ENCODE measurements at regions not wholly inside any gene's neighbourhood (a gene's known extent, or its start where the extent isn't known, plus 50 kb on each side); places are given as distances from the start of the nearest gene placed in this dataset.

GRCh38 chr14:101500061-101500460, 61.2 kb upstream of the DIO3 start:
- H3K36me3 ChIP-seq (replicated peaks in 1 of 2; ENCODE audit: control insufficient read depth in 1 of 2, insufficient read depth in 2 of 2, low read length in 2 of 2), result no peaks in the 10 kb centered on the region
- ChIA-PET CTCF (ENCODE audit: low intra/inter-chr PET ratio, low total read pairs) (no interaction called here), POLR2A (no interaction called here)
- no peak overlapping the region for H2AFZ ChIP-seq (ENCODE audit: low read length)
- no TSS peak for BruUV-seq (replicated peaks)
- no peaks in the 10 kb centered on the region; the same call in 1 of the 2 replicates for H3K9me3 ChIP-seq (ENCODE audit: low read length)
- H3K4me1 ChIP-seq (ENCODE audit: insufficient read depth, low read length), result peaks cover 16% of the 10 kb centered on the region
- H3K4me3 ChIP-seq (replicated peaks in 1 of 3; ENCODE audit: insufficient read depth in 1 of 3, low read depth in 2 of 3, low read length in 3 of 3), result no peak overlapping the region
- DNase-seq (ENCODE audit: low spot score) (no peak), FAIRE-seq (no peak), ATAC-seq (no peak)
- WGBS (ENCODE audit: low lambda C conversion rate), result 26% methylated on average over 7 of the region's 7 CpGs
- no peak for TF ChIP-seq DMAP1 (CRISPR knock-in tag; IDR thresholded peaks at IDR 0.05)
- no peak for TF ChIP-seq ZNF382 (CRISPR knock-in tag; IDR thresholded peaks at IDR 0.05; ENCODE audit: borderline replicate concordance)
- TF ChIP-seq, protein P1, sequence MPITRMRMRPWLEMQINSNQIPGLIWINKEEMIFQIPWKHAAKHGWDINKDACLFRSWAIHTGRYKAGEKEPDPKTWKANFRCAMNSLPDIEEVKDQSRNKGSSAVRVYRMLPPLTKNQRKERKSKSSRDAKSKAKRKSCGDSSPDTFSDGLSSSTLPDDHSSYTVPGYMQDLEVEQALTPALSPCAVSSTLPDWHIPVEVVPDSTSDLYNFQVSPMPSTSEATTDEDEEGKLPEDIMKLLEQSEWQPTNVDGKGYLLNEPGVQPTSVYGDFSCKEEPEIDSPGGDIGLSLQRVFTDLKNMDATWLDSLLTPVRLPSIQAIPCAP (CRISPR knock-in tag; IDR thresholded peaks at IDR 0.05; ENCODE audit: low read depth), result no peak
- TF ChIP-seq, protein P2, sequence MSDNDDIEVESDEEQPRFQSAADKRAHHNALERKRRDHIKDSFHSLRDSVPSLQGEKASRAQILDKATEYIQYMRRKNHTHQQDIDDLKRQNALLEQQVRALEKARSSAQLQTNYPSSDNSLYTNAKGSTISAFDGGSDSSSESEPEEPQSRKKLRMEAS (IDR thresholded peaks at IDR 0.05), result no peak
- no peak for TF ChIP-seq ZNF672 (CRISPR knock-in tag; IDR thresholded peaks at IDR 0.05)
- TF ChIP-seq E2F5 (CRISPR knock-in tag; conservative IDR thresholded peaks at IDR 0.05), result no peak
- TF ChIP-seq ZNF619 (CRISPR knock-in tag; IDR thresholded peaks at IDR 0.05), result no peak
- no peak for TF ChIP-seq CHCHD3 (CRISPR knock-in tag; IDR thresholded peaks at IDR 0.05)
- TF ChIP-seq NFE2L1 (CRISPR knock-in tag; IDR thresholded peaks at IDR 0.05; ENCODE audit: borderline replicate concordance), result no peak
- TF ChIP-seq CENPT (CRISPR knock-in tag; IDR thresholded peaks at IDR 0.05; ENCODE audit: low read depth), result no peak
- H3K27me3 ChIP-seq (ENCODE audit: control insufficient read depth in 1 of 2, insufficient read depth in 2 of 2, low read length in 2 of 2), result peaks cover 5 to 37% of the 10 kb centered on the region in 2 experiments; a peak in 4 of 5 replicates
- no peaks in the 10 kb centered on the region for H3K79me2 ChIP-seq (ENCODE audit: insufficient read depth, low read length)
- in situ Hi-C loops (cut with HindIII; ENCODE audit: extremely low pct_ligation_motif_present, low pct_unique_long_range_greater_than_20kb), result no loop called here
- intact Hi-C loops (cut with micrococcal nuclease; ENCODE audit: unreplicated experiment), result no loop called here
- H4K20me1 ChIP-seq (ENCODE audit: insufficient read depth, low read length), result no peaks in the 10 kb centered on the region
- H3K9ac ChIP-seq (ENCODE audit: insufficient read depth, low read depth, low read length), result no peak overlapping the region
- H3K27ac ChIP-seq (ENCODE audit: extremely low read length, insufficient read depth, low read length), result no peak overlapping the region
- no peak overlapping the region for H3K4me2 ChIP-seq (ENCODE audit: low read depth, low read length)
